ENCODE measurements at regions not wholly inside any gene's neighbourhood (a gene's known extent, or its start where the extent isn't known, plus 50 kb on each side); places are given as distances from the start of the nearest gene placed in this dataset.

- no peak for DNase-seq (ENCODE audit: low read depth)
- H3K4me3 ChIP-seq (ENCODE audit: low read depth, low read length) = no peak overlapping the region
- TF ChIP-seq, protein P1, sequence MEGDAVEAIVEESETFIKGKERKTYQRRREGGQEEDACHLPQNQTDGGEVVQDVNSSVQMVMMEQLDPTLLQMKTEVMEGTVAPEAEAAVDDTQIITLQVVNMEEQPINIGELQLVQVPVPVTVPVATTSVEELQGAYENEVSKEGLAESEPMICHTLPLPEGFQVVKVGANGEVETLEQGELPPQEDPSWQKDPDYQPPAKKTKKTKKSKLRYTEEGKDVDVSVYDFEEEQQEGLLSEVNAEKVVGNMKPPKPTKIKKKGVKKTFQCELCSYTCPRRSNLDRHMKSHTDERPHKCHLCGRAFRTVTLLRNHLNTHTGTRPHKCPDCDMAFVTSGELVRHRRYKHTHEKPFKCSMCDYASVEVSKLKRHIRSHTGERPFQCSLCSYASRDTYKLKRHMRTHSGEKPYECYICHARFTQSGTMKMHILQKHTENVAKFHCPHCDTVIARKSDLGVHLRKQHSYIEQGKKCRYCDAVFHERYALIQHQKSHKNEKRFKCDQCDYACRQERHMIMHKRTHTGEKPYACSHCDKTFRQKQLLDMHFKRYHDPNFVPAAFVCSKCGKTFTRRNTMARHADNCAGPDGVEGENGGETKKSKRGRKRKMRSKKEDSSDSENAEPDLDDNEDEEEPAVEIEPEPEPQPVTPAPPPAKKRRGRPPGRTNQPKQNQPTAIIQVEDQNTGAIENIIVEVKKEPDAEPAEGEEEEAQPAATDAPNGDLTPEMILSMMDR (conservative IDR thresholded peaks at IDR 0.05; ENCODE audit: low read depth, low read length) = no peak
Measured at GRCh38 chr22:22349455-22349836, 104.9 kb downstream of the VPREB1 start.

DNA sequence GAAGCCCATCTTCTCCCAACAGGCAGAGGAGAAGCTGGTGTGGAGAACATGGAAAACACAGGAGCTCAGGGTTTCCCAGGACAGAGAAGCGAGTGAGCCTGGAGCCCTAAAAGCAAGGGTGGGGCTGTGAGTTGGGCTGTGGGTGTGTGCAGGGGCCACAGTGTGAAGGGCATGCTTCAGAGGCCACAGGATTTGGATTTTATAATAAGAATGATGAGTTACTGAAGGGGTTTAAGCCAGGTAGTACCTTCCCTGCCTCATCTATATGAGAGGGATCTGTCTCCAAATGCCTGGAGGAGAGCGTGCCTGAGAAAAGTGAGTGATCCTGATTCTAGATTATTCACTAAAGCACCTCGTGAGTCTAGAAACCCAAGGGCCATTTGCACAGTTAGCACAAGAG, 106.8 kb downstream of the VPREB1 start:
- DNase-seq (ENCODE audit: low read depth) = no peak
- no peak overlapping the region for H3K4me3 ChIP-seq (ENCODE audit: low read depth, low read length)
- TF ChIP-seq, protein P1 (conservative IDR thresholded peaks at IDR 0.05; ENCODE audit: low read depth, low read length) = no peak

- DNase-seq (ENCODE audit: low read depth) = no peak
- H3K4me3 ChIP-seq (ENCODE audit: low read depth, low read length) = no peak overlapping the region
- TF ChIP-seq, protein P1 (conservative IDR thresholded peaks at IDR 0.05; ENCODE audit: low read depth, low read length) = no peak
Measured at GRCh38 chr22:22352371-22352999, 107.9 kb downstream of the VPREB1 start.

- DNase-seq (ENCODE audit: low read depth) = no peak
- TF ChIP-seq, protein P1 (conservative IDR thresholded peaks at IDR 0.05; ENCODE audit: low read depth, low read length) = no peak
- no peak overlapping the region for H3K4me3 ChIP-seq (ENCODE audit: low read depth, low read length)
Measured at GRCh38 chr22:22355096-22355834, 110.7 kb downstream of the VPREB1 start.

DNA sequence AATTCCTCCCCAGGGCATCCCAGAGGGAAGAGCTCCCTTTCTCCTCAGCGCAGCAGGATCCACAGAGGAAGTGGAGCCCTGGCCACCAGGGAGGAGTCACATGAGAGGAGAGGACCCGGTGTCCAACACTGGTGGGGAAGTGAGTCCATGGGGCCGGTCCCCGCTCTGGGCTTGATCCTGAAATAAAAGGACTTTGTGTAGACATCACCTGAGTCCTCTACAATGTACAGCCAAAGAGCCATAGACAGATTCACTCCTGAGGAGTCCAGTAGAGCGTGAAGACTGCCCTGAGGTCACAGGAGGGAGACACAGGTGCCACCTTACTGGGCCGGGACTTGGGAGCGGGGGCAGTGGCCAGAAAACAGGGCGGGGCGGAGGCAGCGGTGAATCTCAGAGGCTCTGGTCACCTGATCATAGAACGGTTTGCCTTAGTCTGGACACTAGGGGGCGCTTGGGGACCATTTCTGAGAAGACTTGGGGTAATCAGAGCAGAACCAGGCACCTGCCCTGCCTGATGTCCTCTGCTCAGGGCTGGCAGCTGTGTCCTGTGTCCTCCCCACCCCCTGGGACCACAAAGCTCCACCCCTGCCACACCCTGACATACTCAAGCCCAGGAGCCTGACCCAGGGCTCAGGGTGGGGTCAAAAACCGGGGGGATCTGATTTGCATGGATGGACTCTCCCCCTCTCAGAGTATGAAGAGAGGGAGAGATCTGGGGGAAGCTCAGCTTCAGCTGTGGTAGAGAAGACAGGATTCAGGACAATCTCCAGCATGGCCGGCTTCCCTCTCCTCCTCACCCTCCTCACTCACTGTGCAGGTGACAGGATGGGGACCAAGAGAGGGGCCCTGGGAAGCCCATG, 112.7 kb downstream of the VPREB1 start:
- DNase-seq (ENCODE audit: low read depth) = peak; percentile 12
- no peak overlapping the region for H3K4me3 ChIP-seq (ENCODE audit: low read depth, low read length)
- TF ChIP-seq, protein P1 (conservative IDR thresholded peaks at IDR 0.05; ENCODE audit: low read depth, low read length) = peak; percentile 81

DNA sequence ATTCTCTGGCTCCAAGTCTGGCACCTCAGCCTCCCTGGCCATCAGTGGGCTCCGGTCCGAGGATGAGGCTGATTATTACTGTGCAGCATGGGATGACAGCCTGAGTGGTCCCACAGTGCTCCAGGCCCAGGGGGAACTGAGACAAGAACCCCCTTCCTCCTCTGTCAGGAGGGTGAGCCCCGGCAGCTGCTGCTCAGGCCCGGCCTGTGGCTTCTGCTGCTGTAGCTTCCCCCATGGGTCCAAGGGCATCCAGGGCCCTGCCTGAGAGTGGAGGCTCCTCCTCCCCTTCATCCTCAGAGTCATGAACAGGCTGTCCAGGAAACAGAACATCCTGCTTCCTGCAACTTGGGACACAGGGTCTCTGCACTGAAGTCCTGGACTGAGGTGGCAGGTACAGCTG, 113.6 kb downstream of the VPREB1 start:
- TF ChIP-seq, protein P1 (conservative IDR thresholded peaks at IDR 0.05; ENCODE audit: low read depth, low read length) = no peak
- no peak overlapping the region for H3K4me3 ChIP-seq (ENCODE audit: low read depth, low read length)
- no peak for DNase-seq (ENCODE audit: low read depth)
